GM12878 (cell line): ENCODE measurements at regions not wholly inside any gene's neighbourhood (a gene's known extent, or its start where the extent isn't known, plus 50 kb on each side); places are given as distances from the start of the nearest gene placed in this dataset.

Experiments
- ATAC-seq: fragments of 200-7000 bp; cut with Tn5 transposase; 3 replicates; pipeline ENCODE4 v1.9.1; 2020; ENCODE audit warnings: mild to moderate bottlenecking, moderate library complexity
- BruUV-seq: library from RNA; stranded (reverse); fragments of 400-500 nt; replicated peaks from 2 replicates; lab custom pipeline; 2021; lab: Mats Ljungman, UMichigan
- CTCF ChIA-PET: fragments of 300-600 bp; sonication (Branson Sonifier 250); formaldehyde crosslinking; extraction: SDS; loops from one replicate; lab custom pipeline; 2021; ENCODE audit warnings: inconsistent platforms; lab: Yijun Ruan, JAX
- POLR2A ChIA-PET: fragments of 350-600 bp; formaldehyde crosslinking; extraction: SDS; loops from one replicate; lab custom pipeline; 2021; ENCODE audit warnings: inconsistent platforms; lab: Charles Lee
- RAD21 ChIA-PET: fragments of 300-600 bp; sonication (Branson Sonifier 250); formaldehyde crosslinking; loops from one replicate; lab custom pipeline; 2023; ENCODE audit warnings: antibody characterized with exemption; ENCODE audit not compliant: unreplicated experiment; lab: Charles Lee
- SMC1A ChIA-PET: fragments of 300-600 bp; sonication (Branson Sonifier 250); formaldehyde crosslinking; loops from one replicate; lab custom pipeline; 2023; ENCODE audit not compliant: unreplicated experiment, uncharacterized antibody; lab: Charles Lee
- DNase-seq: peaks from one replicate; pipeline ENCODE4 v3.0.0-alpha.2; 2011; ENCODE audit warnings: low read depth, low spot score
- FAIRE-seq: peaks from 3 replicates; lab custom pipeline; 2011; peaks lifted over from hg19 to GRCh38; lab: Jason Lieb, UNC
- H2AFZ ChIP-seq: 2 replicates; pipeline ENCODE4 v1.6.0; 2011; ENCODE audit warnings: low read depth, low read length, control low read depth; ENCODE audit not compliant: control insufficient read depth
- H3K27ac ChIP-seq: 2 replicates; pipeline ENCODE4 v1.5.1; 2011; ENCODE audit warnings: control low read depth; ENCODE audit not compliant: control insufficient read depth, insufficient read depth
- H3K27me3 ChIP-seq, 2 experiments: replicated peaks in 1 of 2; 2 replicates each; pipeline versions ENCODE4 v1.6.0 to v1.6.1; 2011; ENCODE audit warnings: low read length in 1 of 2; ENCODE audit not compliant: control insufficient read depth in 2 of 2, insufficient read depth in 2 of 2
- H3K36me3 ChIP-seq, 2 experiments: 2 replicates each; pipeline ENCODE4 v1.5.1; 2011; ENCODE audit warnings: low read length in 1 of 2; ENCODE audit not compliant: control insufficient read depth in 2 of 2, insufficient read depth in 2 of 2
- H3K4me1 ChIP-seq: 2 replicates; pipeline ENCODE4 v1.6.1; 2011; ENCODE audit warnings: mild to moderate bottlenecking, low read length, moderate library complexity, mixed read lengths; ENCODE audit not compliant: control insufficient read depth, insufficient read depth
- H3K4me2 ChIP-seq: 2 replicates; pipeline ENCODE4 v1.6.0; 2011; ENCODE audit warnings: control low read depth; ENCODE audit not compliant: control insufficient read depth, insufficient read depth
- H3K4me3 ChIP-seq: fragments of 200-600 bp; sonication (generic); 2 replicates; pipeline ENCODE4 v1.5.1; 2016
- H3K79me2 ChIP-seq: 2 replicates; pipeline ENCODE4 v1.6.0; 2011; ENCODE audit warnings: low read length; ENCODE audit not compliant: control insufficient read depth, insufficient read depth
- H3K9ac ChIP-seq: 2 replicates; pipeline ENCODE4 v1.8.0; 2011; ENCODE audit warnings: low read length, control low read depth, mixed read lengths; ENCODE audit not compliant: control insufficient read depth, insufficient read depth
- H3K9me3 ChIP-seq: replicated peaks from 3 replicates; pipeline ENCODE4 v1.5.1; 2011; ENCODE audit warnings: mild to moderate bottlenecking, low read length; ENCODE audit not compliant: control insufficient read depth, insufficient read depth
- H4K20me1 ChIP-seq: 2 replicates; pipeline ENCODE4 v1.6.0; 2011; ENCODE audit not compliant: control insufficient read depth, insufficient read depth
- CBFB ChIP-seq: IDR thresholded peaks from 2 replicates; pipeline ENCODE4 v1.6.1; 2016; ENCODE audit warnings: antibody characterized with exemption, low read depth
- CBX5 ChIP-seq: sonication (generic); IDR thresholded peaks from 2 replicates; pipeline ENCODE4 v1.6.1; 2016; ENCODE audit warnings: low read depth, moderate library complexity, mild to moderate bottlenecking, inconsistent platforms
- CEBPB ChIP-seq, 2 experiments: fragments of 150-350 bp in 1 of 2; IDR thresholded peaks; 2 replicates each; pipeline ENCODE4 v1.6.1; 2012 to 2014; ENCODE audit warnings: low read depth in 2 of 2, low read length in 2 of 2, borderline replicate concordance in 1 of 2, inconsistent platforms in 1 of 2
- RAD21 ChIP-seq: IDR thresholded peaks from 2 replicates; pipeline ENCODE4 v1.6.1; 2011; ENCODE audit warnings: mild to moderate bottlenecking, low read depth, low read length, moderate library complexity; ENCODE audit not compliant: insufficient read depth
- SREBF1 ChIP-seq: IDR thresholded peaks from 2 replicates; pipeline ENCODE4 v1.6.1; 2012; ENCODE audit warnings: mild to moderate bottlenecking, low read length
- YBX1 ChIP-seq: fragments of 450-650 bp; IDR thresholded peaks from 2 replicates; pipeline ENCODE4 v1.6.1; 2016; ENCODE audit warnings: antibody characterized with exemption
- ZNF207 ChIP-seq: fragments of 450-650 bp; IDR thresholded peaks from 2 replicates; pipeline ENCODE4 v1.6.1; 2014; ENCODE audit warnings: antibody characterized with exemption, mild to moderate bottlenecking, borderline replicate concordance
- in situ Hi-C: fragments of 300-500 bp; cut with MboI; formaldehyde crosslinking; loops from 9 replicates; pipeline ENCODE4 v1.14.3; 2018; ENCODE audit warnings: mixed read lengths
- intact Hi-C: fragments of 100-400 bp; cut with micrococcal nuclease; formaldehyde crosslinking; loops from one replicate; pipeline ENCODE4 v1.14.2; 2022; ENCODE audit not compliant: unreplicated experiment
- TF ChIP-seq, protein P1 (sequence below): fragments of 450-650 bp; IDR thresholded peaks from 2 replicates; pipeline ENCODE4 v1.6.1; 2017; ENCODE audit warnings: mild to moderate bottlenecking, low read depth, inconsistent platforms; ENCODE audit not compliant: poor library complexity, severe bottlenecking
- TF ChIP-seq, protein P2 (sequence below): fragments of 150-350 bp; IDR thresholded peaks from 2 replicates; pipeline ENCODE4 v1.6.1; 2016; ENCODE audit warnings: low read depth, low read length
- TF ChIP-seq, protein P3 (sequence below): IDR thresholded peaks from 2 replicates; pipeline ENCODE4 v1.6.1; 2011; ENCODE audit warnings: low read depth, mild to moderate bottlenecking, low read length, moderate library complexity, borderline replicate concordance; ENCODE audit errors: extremely low read depth
- TF ChIP-seq, protein P4 (sequence below): fragments of 450-650 bp; IDR thresholded peaks from 2 replicates; pipeline ENCODE4 v1.6.1; 2016; ENCODE audit warnings: mild to moderate bottlenecking, moderate library complexity, borderline replicate concordance
- TF ChIP-seq, protein P5 (sequence below): IDR thresholded peaks from 2 replicates; pipeline ENCODE4 v1.6.1; 2012; ENCODE audit warnings: low read depth, low read length, improper control_type of control experiment

DNA sequence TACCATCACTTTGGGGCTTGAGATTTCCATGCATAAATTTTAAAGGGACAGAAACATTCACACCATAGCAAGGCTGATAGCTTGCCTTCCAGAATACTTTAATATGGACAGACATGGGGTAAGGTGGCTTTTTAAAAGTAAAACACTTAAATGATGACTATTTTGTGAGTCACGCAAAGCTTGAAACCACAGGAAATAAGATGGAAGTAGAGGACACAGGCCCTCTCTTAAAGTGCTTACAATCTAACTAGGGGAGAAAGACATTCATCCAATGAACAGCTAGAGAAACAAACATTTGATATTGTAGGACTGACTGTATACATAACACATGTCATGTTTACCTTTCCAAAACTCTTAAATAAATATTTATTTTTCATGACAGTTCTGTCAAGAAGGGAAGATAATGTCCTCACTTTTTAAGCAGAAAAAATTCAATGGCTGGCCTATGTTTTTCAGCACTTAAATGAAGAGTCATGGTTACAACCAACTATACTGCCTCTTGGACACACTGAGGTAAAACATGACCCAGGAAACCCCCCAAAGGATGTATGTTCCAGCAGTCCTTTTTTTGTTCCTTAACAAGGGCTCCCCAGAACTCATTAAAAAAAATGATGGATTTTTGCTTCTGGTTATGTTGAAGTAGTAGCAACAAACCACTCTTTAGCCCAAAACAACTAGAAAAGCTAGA, 120.0 kb upstream of the RBMS1 start (continued):
- TF ChIP-seq ZNF207 (no peak), RAD21 (no peak), CBFB (no peak)
- TF ChIP-seq, protein P1, sequence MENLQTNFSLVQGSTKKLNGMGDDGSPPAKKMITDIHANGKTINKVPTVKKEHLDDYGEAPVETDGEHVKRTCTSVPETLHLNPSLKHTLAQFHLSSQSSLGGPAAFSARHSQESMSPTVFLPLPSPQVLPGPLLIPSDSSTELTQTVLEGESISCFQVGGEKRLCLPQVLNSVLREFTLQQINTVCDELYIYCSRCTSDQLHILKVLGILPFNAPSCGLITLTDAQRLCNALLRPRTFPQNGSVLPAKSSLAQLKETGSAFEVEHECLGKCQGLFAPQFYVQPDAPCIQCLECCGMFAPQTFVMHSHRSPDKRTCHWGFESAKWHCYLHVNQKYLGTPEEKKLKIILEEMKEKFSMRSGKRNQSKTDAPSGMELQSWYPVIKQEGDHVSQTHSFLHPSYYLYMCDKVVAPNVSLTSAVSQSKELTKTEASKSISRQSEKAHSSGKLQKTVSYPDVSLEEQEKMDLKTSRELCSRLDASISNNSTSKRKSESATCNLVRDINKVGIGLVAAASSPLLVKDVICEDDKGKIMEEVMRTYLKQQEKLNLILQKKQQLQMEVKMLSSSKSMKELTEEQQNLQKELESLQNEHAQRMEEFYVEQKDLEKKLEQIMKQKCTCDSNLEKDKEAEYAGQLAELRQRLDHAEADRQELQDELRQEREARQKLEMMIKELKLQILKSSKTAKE, result no peak
- TF ChIP-seq, protein P2, sequence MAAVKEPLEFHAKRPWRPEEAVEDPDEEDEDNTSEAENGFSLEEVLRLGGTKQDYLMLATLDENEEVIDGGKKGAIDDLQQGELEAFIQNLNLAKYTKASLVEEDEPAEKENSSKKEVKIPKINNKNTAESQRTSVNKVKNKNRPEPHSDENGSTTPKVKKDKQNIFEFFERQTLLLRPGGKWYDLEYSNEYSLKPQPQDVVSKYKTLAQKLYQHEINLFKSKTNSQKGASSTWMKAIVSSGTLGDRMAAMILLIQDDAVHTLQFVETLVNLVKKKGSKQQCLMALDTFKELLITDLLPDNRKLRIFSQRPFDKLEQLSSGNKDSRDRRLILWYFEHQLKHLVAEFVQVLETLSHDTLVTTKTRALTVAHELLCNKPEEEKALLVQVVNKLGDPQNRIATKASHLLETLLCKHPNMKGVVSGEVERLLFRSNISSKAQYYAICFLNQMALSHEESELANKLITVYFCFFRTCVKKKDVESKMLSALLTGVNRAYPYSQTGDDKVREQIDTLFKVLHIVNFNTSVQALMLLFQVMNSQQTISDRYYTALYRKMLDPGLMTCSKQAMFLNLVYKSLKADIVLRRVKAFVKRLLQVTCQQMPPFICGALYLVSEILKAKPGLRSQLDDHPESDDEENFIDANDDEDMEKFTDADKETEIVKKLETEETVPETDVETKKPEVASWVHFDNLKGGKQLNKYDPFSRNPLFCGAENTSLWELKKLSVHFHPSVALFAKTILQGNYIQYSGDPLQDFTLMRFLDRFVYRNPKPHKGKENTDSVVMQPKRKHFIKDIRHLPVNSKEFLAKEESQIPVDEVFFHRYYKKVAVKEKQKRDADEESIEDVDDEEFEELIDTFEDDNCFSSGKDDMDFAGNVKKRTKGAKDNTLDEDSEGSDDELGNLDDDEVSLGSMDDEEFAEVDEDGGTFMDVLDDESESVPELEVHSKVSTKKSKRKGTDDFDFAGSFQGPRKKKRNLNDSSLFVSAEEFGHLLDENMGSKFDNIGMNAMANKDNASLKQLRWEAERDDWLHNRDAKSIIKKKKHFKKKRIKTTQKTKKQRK, result no peak

DNA sequence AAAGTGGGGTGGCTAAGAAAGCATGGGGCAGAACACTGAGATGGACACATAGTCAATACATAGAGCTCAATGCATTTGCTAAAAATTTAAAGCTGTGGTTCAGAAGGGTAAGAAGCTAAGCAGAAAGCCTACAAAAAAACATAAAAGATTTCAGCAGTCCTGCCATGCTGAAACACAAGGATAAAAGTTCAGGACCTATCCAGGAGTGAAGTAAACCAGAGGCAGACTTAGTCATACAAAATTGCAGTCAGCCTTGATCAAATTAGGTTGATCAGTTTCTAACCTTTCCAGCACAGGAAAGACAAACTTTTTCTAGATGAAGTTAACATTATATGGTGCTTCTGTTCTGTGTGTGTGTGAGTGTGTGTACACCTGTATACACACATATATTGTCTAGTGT, 120.8 kb upstream of the RBMS1 start:
- intact Hi-C loops, result no loop called here
- H3K36me3 ChIP-seq, result no peaks in the 10 kb centered on the region
- in situ Hi-C loops, result no loop called here
- ChIA-PET SMC1A (no interaction called here), POLR2A (no interaction called here), CTCF (no interaction called here), RAD21 (no interaction called here)
- H3K9me3 ChIP-seq, result no peaks in the 10 kb centered on the region
- no peak overlapping the region for H3K4me2 ChIP-seq
- BruUV-seq, result no TSS peak
- no peak overlapping the region for H2AFZ ChIP-seq
- H3K4me1 ChIP-seq, result no peaks in the 10 kb centered on the region
- H3K4me3 ChIP-seq, result no peak overlapping the region
- FAIRE-seq (no peak), DNase-seq (no peak), ATAC-seq (no peak)
- no peaks in the 10 kb centered on the region for H4K20me1 ChIP-seq
- H3K27ac ChIP-seq, result no peak overlapping the region
- H3K9ac ChIP-seq, result no peak overlapping the region
- H3K79me2 ChIP-seq, result no peaks in the 10 kb centered on the region
- H3K27me3 ChIP-seq, result no peaks in the 10 kb centered on the region
- TF ChIP-seq, protein P3, sequence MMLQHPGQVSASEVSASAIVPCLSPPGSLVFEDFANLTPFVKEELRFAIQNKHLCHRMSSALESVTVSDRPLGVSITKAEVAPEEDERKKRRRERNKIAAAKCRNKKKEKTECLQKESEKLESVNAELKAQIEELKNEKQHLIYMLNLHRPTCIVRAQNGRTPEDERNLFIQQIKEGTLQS, result no peak
- no peak for TF ChIP-seq CBX5
- TF ChIP-seq, protein P4, sequence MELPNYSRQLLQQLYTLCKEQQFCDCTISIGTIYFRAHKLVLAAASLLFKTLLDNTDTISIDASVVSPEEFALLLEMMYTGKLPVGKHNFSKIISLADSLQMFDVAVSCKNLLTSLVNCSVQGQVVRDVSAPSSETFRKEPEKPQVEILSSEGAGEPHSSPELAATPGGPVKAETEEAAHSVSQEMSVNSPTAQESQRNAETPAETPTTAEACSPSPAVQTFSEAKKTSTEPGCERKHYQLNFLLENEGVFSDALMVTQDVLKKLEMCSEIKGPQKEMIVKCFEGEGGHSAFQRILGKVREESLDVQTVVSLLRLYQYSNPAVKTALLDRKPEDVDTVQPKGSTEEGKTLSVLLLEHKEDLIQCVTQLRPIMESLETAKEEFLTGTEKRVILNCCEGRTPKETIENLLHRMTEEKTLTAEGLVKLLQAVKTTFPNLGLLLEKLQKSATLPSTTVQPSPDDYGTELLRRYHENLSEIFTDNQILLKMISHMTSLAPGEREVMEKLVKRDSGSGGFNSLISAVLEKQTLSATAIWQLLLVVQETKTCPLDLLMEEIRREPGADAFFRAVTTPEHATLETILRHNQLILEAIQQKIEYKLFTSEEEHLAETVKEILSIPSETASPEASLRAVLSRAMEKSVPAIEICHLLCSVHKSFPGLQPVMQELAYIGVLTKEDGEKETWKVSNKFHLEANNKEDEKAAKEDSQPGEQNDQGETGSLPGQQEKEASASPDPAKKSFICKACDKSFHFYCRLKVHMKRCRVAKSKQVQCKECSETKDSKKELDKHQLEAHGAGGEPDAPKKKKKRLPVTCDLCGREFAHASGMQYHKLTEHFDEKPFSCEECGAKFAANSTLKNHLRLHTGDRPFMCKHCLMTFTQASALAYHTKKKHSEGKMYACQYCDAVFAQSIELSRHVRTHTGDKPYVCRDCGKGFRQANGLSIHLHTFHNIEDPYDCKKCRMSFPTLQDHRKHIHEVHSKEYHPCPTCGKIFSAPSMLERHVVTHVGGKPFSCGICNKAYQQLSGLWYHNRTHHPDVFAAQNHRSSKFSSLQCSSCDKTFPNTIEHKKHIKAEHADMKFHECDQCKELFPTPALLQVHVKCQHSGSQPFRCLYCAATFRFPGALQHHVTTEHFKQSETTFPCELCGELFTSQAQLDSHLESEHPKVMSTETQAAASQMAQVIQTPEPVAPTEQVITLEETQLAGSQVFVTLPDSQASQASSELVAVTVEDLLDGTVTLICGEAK, result no peak
- no peak for TF ChIP-seq SREBF1
- TF ChIP-seq CEBPB (IDR thresholded peaks at IDR 0.05; ENCODE audit: borderline replicate concordance in 1 of 2, low read depth in 2 of 2, low read length in 2 of 2), result no peak
- TF ChIP-seq, protein P5, sequence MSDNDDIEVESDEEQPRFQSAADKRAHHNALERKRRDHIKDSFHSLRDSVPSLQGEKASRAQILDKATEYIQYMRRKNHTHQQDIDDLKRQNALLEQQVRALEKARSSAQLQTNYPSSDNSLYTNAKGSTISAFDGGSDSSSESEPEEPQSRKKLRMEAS, result no peak
- TF ChIP-seq YBX1, result no peak
